Activated CD8-positive, alpha-beta memory T cell treated with anti-CD3 and anti-CD28 coated beads, Interleukin-2, amount 50 U/mL, for 24 hours (primary cell): ENCODE measurements at regions not wholly inside any gene's neighbourhood (a gene's known extent, or its start where the extent isn't known, plus 50 kb on each side); places are given as distances from the start of the nearest gene placed in this dataset.
"Not testable (repeated sequence)": the region's sequence is repeated elsewhere in the genome, so short reads cannot be mapped to it uniquely, and the experiment has no call there.

Source experiments
- DNase-seq: peaks from one replicate; pipeline ENCODE4 v3.0.0-alpha.2; 2020; ENCODE audit errors: extremely low read depth

- DNase-seq, result no peak
These were observed 114.7 kb downstream of the ERMARD start for GRCh38 chr6:169866140-169866534.

GRCh38 chr6:169865346-169866139, 114.1 kb downstream of the ERMARD start:
- DNase-seq, result no peak

- DNase-seq, result no peak
These were observed 113.0 kb downstream of the ERMARD start for GRCh38 chr6:169864148-169865020.

GRCh38 chr6:169863710-169864109, 112.3 kb downstream of the ERMARD start:
- DNase-seq, result no peak

- DNase-seq, result no peak
These were observed 111.6 kb downstream of the ERMARD start for GRCh38 chr6:169862892-169863525.

- no peak for DNase-seq
These were observed 110.8 kb downstream of the ERMARD start for GRCh38 chr6:169862043-169862891.

GRCh38 chr6:169861431-169862042, 110.1 kb downstream of the ERMARD start:
- no peak for DNase-seq

GRCh38 chr6:169859978-169860703, 108.7 kb downstream of the ERMARD start:
- DNase-seq, result no peak

GRCh38 chr6:169859401-169859977, 108.1 kb downstream of the ERMARD start:
- no peak for DNase-seq

GRCh38 chr6:169858935-169859351, 107.5 kb downstream of the ERMARD start:
- no peak for DNase-seq

- no peak for DNase-seq
These were observed 107.0 kb downstream of the ERMARD start for GRCh38 chr6:169858293-169858934.

GRCh38 chr6:169857343-169858292, 106.2 kb downstream of the ERMARD start:
- no peak for DNase-seq

- not testable (repeated sequence) for DNase-seq
These were observed 105.3 kb downstream of the ERMARD start for GRCh38 chr6:169856442-169857342.

- no peak for DNase-seq
These were observed 103.4 kb downstream of the ERMARD start for GRCh38 chr6:169854813-169855212.

- no peak for DNase-seq
These were observed 102.8 kb downstream of the ERMARD start for GRCh38 chr6:169854083-169854725.

- DNase-seq, result no peak
These were observed 102.0 kb downstream of the ERMARD start for GRCh38 chr6:169853196-169854082.
